Upper lobe of left lung (tissue), 6 donors: ENCODE measurements at regions not wholly inside any gene's neighbourhood (a gene's known extent, or its start where the extent isn't known, plus 50 kb on each side); places are given as distances from the start of the nearest gene placed in this dataset.
"Not testable (repeated sequence)": the region's sequence is repeated elsewhere in the genome, so short reads cannot be mapped to it uniquely, and the experiment has no call there.

Experiments
- ATAC-seq, 2 donors: fragments of 200-7000 bp; cut with Tn5 transposase; one replicate each; pipeline ENCODE4 v1.9.1; 2022; ENCODE audit warnings: mild to moderate bottlenecking in 2 of 2, moderate library complexity in 2 of 2; ENCODE audit not compliant: low FRiP score in 2 of 2
- DNase-seq, 2 donors: peaks; one replicate each; pipeline ENCODE4 v3.0.0-alpha.2; 2019 to 2020
- H3K27ac ChIP-seq, 4 donors: fragments of 200-600 bp; sonication (generic); one replicate each; pipeline ENCODE4 v1.5.1; 2016 to 2019
- H3K27me3 ChIP-seq, 4 donors: fragments of 200-600 bp; sonication (generic); one replicate each; pipeline ENCODE4 v1.5.1; 2017 to 2019
- H3K36me3 ChIP-seq, 4 donors: fragments of 200-600 bp; sonication (generic); one replicate each; pipeline ENCODE4 v1.5.1; 2016 to 2019
- H3K4me1 ChIP-seq, 4 donors: fragments of 200-600 bp; sonication (generic); one replicate each; pipeline ENCODE4 v1.5.1; 2018 to 2019
- H3K4me3 ChIP-seq, 4 donors: fragments of 200-600 bp; sonication (generic); one replicate each; pipeline ENCODE4 v1.5.1; 2017 to 2019; ENCODE audit warnings: mild to moderate bottlenecking in 2 of 4, moderate library complexity in 1 of 4
- H3K9me3 ChIP-seq, 4 donors: fragments of 200-600 bp; sonication (generic); one replicate each; pipeline ENCODE4 v1.5.1; 2018 to 2019
- CTCF ChIP-seq, 6 experiments: fragments of 450-650 bp in 4 of 6; fragments of 200-600 bp in 2 of 6; sonication (generic) in 2 of 6; IDR thresholded peaks; one replicate each; pipeline ENCODE4 v1.5.1; 2016 to 2019; ENCODE audit warnings: antibody characterized with exemption in 6 of 6
- EP300 ChIP-seq, 4 donors: sonication (generic); formaldehyde crosslinking; IDR thresholded peaks; one replicate each; pipeline ENCODE4 v1.5.1; 2017; ENCODE audit warnings: antibody characterized with exemption in 4 of 4, control low read depth in 2 of 4
- POLR2A ChIP-seq, 4 donors: fragments of 450-650 bp; IDR thresholded peaks; one replicate each; pipeline ENCODE4 v1.5.1; 2016 to 2017; ENCODE audit warnings: antibody characterized with exemption in 4 of 4, mild to moderate bottlenecking in 2 of 4
- POLR2AphosphoS5 ChIP-seq, 2 donors: sonication (generic); formaldehyde crosslinking; IDR thresholded peaks; one replicate each; pipeline ENCODE4 v1.5.1; 2017; ENCODE audit warnings: antibody characterized with exemption in 2 of 2
- WGBS, 2 donors: methylation state at CpG; one replicate each; pipeline ENCODE4 v1.1.5; 2017 to 2018; 5-methylcytosine and 5-hydroxymethylcytosine counted together
- donor health status: DM: no; HTN: no; CAD: no; lungs with moderate emphysema.
- donor health status: DM: no; HTN: yes; CAD: no; lungs with severe emphysema.

DNA sequence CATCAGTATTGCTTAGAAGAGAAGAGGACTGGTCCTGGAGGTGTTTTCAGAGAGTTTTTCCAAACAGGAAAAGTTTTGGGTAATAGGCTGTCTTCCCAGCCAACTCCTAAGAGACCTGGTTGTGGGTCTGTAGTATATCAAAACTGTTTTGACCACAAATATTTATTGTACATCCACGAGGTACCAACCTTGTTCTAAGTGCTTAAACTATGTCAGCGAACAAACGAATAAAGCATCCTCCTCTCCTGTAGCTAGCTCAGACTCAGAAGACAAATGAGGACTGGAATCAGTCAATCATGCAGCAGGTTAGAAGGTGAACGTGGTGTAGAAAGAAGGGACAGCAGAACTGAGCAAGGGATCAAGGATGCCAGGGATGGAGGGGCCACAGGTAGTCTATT is 61.6 kb upstream of the MKI67 start:
- Histone ChIP-seq H3K36me3 (no peaks in the 10 kb centered on the region), H3K4me3 (no peak overlapping the region), H3K27me3 (no peaks in the 10 kb centered on the region), H3K9me3 (no peaks in the 10 kb centered on the region), H3K4me1 (no peaks in the 10 kb centered on the region), H3K27ac (no peak overlapping the region)
- ATAC-seq (no peak), DNase-seq (no peak)
- TF ChIP-seq POLR2AphosphoS5 (IDR thresholded peaks at IDR 0.05) (no peak), POLR2A (IDR thresholded peaks at IDR 0.05) (no peak), EP300 (IDR thresholded peaks at IDR 0.05) (no peak), CTCF (IDR thresholded peaks at IDR 0.05) (no peak)
- 44 to 51% methylated on average over 4 of the region's 4 CpGs for WGBS, 2 donors

GRCh38 chr10:128189176-128189575 is 63.0 kb upstream of the MKI67 start:
- Histone ChIP-seq H3K4me3 (no peak overlapping the region), H3K36me3 (no peaks in the 10 kb centered on the region), H3K9me3 (no peaks in the 10 kb centered on the region), H3K27me3 (no peaks in the 10 kb centered on the region), H3K27ac (no peak overlapping the region), H3K4me1 (no peaks in the 10 kb centered on the region)
- ATAC-seq (no peak), DNase-seq (no peak)
- whole genome bisulfite sequencing, 2 donors: 83 to 93% methylated on average over 4 of the region's 4 CpGs
- TF ChIP-seq POLR2AphosphoS5 (IDR thresholded peaks at IDR 0.05) (no peak), CTCF (IDR thresholded peaks at IDR 0.05) (no peak), EP300 (IDR thresholded peaks at IDR 0.05) (no peak), POLR2A (IDR thresholded peaks at IDR 0.05) (no peak)

- TF ChIP-seq CTCF (IDR thresholded peaks at IDR 0.05) (no peak), EP300 (IDR thresholded peaks at IDR 0.05) (no peak), POLR2A (IDR thresholded peaks at IDR 0.05) (no peak), POLR2AphosphoS5 (IDR thresholded peaks at IDR 0.05) (no peak)
- Histone ChIP-seq H3K4me3 (no peak overlapping the region), H3K36me3 (no peaks in the 10 kb centered on the region), H3K27ac (no peak overlapping the region), H3K9me3 (no peaks in the 10 kb centered on the region), H3K27me3 (no peaks in the 10 kb centered on the region), H3K4me1 (no peaks in the 10 kb centered on the region)
- 59 to 77% methylated on average over 5 of the region's 5 CpGs for WGBS, 2 donors
- ATAC-seq (no peak), DNase-seq (no peak)
These were observed 65.6 kb upstream of the MKI67 start for GRCh38 chr10:128191847-128192246.

GRCh38 chr10:128201826-128202225 is 75.6 kb upstream of the MKI67 start:
- ATAC-seq: not testable (repeated sequence)

GRCh38 chr10:128203028-128203427 is 76.8 kb upstream of the MKI67 start:
- ATAC-seq (no peak), DNase-seq (no peak)
- TF ChIP-seq EP300 (IDR thresholded peaks at IDR 0.05): no peak
- no peak for TF ChIP-seq POLR2A (IDR thresholded peaks at IDR 0.05)
- no peak for TF ChIP-seq CTCF (IDR thresholded peaks at IDR 0.05)
- TF ChIP-seq POLR2AphosphoS5 (IDR thresholded peaks at IDR 0.05): no peak
- Histone ChIP-seq H3K4me1 (no peaks in the 10 kb centered on the region), H3K36me3 (no peaks in the 10 kb centered on the region), H3K9me3 (peaks cover 0 to 4% (median 0%) of the 10 kb centered on the region in 4 donors), H3K27me3 (no peaks in the 10 kb centered on the region), H3K4me3 (no peak overlapping the region), H3K27ac (no peak overlapping the region)

More at GRCh38 chr10:128201826-128202225, 75.6 kb upstream of the MKI67 start:
- H3K9me3 ChIP-seq, H3K27ac ChIP-seq, H3K36me3 ChIP-seq, H3K4me3 ChIP-seq, DNase-seq, H3K4me1 ChIP-seq, H3K27me3 ChIP-seq: not testable (repeated sequence)
- 92 to 98% methylated on average over 2 of the region's 2 CpGs for WGBS, 2 donors

DNA sequence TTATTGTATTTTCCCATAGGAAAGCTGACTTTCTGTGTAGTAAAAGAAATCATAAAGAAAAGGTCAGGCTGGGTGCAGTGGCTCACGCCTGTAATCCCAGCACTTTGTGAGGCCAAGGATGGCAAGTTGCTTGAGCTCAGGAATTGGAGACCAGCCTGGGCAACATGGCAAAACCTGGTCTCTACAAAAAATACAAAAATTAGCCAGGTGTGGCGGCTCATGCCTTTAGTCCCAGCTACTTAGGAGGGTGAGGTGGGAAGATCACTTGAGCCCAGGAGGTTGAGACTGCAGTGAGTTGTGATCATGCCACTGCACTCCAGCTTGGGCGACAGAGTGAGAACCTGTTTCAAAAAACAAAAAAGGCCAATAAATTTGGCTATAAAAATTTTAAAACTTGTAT is 79.4 kb upstream of the MKI67 start:
- ATAC-seq, H3K9me3 ChIP-seq, H3K4me3 ChIP-seq, H3K36me3 ChIP-seq, DNase-seq, H3K27ac ChIP-seq, H3K27me3 ChIP-seq: not testable (repeated sequence)
- H3K4me1 ChIP-seq: peaks cover 0 to 10% (median 5%) of the 10 kb centered on the region in 4 donors
- 79 to 92% methylated on average over 3 of the region's 3 CpGs for WGBS, 2 donors
